ENCODE measurements at regions not wholly inside any gene's neighbourhood (a gene's known extent, or its start where the extent isn't known, plus 50 kb on each side); places are given as distances from the start of the nearest gene placed in this dataset.

DNA sequence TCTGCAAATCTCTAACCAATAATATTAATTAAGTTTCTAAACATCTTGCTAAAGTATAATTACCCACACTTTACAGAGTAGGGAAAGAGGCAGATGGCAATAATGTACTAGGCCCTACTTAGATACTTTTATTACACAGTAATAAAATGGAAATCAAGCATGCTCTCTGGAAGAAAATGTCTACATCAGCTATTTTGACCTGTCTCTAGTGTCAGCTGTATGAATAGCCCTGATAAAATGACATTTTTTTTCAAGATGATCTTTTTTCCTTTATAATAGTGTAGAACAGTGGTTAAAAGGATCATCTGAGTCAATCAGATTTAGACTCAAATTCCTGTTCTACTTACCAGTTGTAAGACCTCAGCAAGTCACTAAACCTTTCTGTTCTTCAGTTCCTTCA is 397.3 kb downstream of the GRB14 start:
- H3K27ac ChIP-seq, result no peak overlapping the region
- no peak for TF ChIP-seq ZFX (IDR thresholded peaks at IDR 0.05; ENCODE audit: borderline replicate concordance)
- TF ChIP-seq, protein P1, sequence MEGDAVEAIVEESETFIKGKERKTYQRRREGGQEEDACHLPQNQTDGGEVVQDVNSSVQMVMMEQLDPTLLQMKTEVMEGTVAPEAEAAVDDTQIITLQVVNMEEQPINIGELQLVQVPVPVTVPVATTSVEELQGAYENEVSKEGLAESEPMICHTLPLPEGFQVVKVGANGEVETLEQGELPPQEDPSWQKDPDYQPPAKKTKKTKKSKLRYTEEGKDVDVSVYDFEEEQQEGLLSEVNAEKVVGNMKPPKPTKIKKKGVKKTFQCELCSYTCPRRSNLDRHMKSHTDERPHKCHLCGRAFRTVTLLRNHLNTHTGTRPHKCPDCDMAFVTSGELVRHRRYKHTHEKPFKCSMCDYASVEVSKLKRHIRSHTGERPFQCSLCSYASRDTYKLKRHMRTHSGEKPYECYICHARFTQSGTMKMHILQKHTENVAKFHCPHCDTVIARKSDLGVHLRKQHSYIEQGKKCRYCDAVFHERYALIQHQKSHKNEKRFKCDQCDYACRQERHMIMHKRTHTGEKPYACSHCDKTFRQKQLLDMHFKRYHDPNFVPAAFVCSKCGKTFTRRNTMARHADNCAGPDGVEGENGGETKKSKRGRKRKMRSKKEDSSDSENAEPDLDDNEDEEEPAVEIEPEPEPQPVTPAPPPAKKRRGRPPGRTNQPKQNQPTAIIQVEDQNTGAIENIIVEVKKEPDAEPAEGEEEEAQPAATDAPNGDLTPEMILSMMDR (IDR thresholded peaks at IDR 0.05), result no peak

- TF ChIP-seq ZFX (IDR thresholded peaks at IDR 0.05; ENCODE audit: borderline replicate concordance), result no peak
- TF ChIP-seq, protein P1 (IDR thresholded peaks at IDR 0.05), result no peak
- no peak overlapping the region for H3K27ac ChIP-seq
Observed at GRCh38 chr2:164221473-164221872, 399.8 kb downstream of the GRB14 start.

- no peak overlapping the region for H3K27ac ChIP-seq
- TF ChIP-seq ZFX (IDR thresholded peaks at IDR 0.05; ENCODE audit: borderline replicate concordance), result no peak
- TF ChIP-seq, protein P1 (IDR thresholded peaks at IDR 0.05), result no peak
Observed at GRCh38 chr2:164220265-164220664, 401.0 kb downstream of the GRB14 start.

- no peak overlapping the region for H3K27ac ChIP-seq
- TF ChIP-seq ZFX (IDR thresholded peaks at IDR 0.05; ENCODE audit: borderline replicate concordance), result no peak
- TF ChIP-seq, protein P1 (IDR thresholded peaks at IDR 0.05), result no peak
Observed at GRCh38 chr2:164213916-164214315, 407.4 kb downstream of the GRB14 start.

DNA sequence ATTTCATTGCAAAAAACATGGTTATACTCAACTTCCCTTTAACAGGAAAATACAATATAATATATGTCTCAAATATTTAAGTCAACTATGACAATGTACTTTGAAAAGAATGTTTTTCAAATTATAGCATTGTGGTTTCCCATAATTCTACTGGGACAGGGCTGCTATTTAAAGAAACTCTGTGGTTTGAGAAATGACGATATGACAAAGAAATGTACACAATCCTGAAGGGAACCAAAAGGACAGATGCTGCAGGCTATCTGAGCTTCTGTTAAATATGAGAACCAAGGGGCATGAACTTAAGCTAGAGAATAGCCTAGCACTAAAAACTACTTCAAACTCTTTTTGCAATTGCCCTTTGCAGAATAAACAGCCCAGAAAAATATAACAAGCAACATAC is 415.9 kb downstream of the GRB14 start:
- TF ChIP-seq, protein P1 (IDR thresholded peaks at IDR 0.05), result no peak
- no peak for TF ChIP-seq ZFX (IDR thresholded peaks at IDR 0.05; ENCODE audit: borderline replicate concordance)
- no peak overlapping the region for H3K27ac ChIP-seq

DNA sequence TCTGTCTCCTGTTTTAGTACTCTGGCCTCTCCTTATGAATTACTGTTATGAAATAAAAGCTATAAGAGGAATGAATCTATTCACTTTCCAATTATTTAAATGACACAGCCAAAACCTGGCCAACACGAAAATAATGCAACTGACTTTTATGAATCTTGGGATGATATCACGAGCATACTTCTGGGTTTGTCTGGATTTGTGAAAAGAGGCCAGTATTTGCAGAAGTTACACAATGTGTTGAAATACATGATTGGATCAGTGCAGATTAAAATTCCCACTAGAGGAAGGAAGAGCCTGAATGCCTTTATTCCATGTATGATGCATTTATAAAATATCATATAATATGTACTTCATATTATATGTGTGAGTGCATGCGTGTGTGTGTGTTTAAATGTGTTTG is 418.2 kb downstream of the GRB14 start:
- no peak overlapping the region for H3K27ac ChIP-seq
- TF ChIP-seq, protein P1 (IDR thresholded peaks at IDR 0.05), result no peak
- no peak for TF ChIP-seq ZFX (IDR thresholded peaks at IDR 0.05; ENCODE audit: borderline replicate concordance)

DNA sequence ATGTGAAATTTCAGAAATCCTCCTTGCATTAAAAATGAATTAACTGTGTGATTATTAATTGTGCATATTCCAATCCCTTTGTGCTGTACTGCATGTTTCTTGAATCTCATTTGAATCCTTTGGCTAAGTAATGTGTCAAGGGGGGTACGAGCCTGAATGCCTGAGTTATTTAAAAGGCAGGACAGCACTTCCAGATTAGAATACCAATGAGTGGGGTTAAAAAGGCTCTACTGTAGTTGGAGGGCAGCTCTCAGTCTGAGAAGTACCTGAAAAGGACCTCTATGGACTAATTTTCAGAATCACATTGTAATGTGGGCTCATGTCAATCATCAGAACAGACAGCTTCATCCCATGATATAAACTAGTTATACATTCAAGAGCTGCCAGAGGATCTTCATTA is 423.0 kb downstream of the GRB14 start:
- no peak overlapping the region for H3K27ac ChIP-seq
- TF ChIP-seq, protein P1 (IDR thresholded peaks at IDR 0.05), result no peak
- no peak for TF ChIP-seq ZFX (IDR thresholded peaks at IDR 0.05; ENCODE audit: borderline replicate concordance)
